Pancreas (tissue), 10 donors: ENCODE measurements at regions not wholly inside any gene's neighbourhood (a gene's known extent, or its start where the extent isn't known, plus 50 kb on each side); places are given as distances from the start of the nearest gene placed in this dataset.
A peak's percentile ranks its signal among the peaks of the same experiment; 100 is the strongest.

Experiments
- ATAC-seq, 4 donors: fragments of 200-7000 bp; cut with Tn5 transposase; one replicate each; pipeline versions ENCODE4 v1.8.0 to v1.9.1; 2020; ENCODE audit warnings: mild to moderate bottlenecking in 4 of 4, moderate library complexity in 4 of 4
- DNase-seq, 6 donors: peaks; one replicate each; pipeline ENCODE4 v3.0.0-alpha.2; 2020
- FAIRE-seq: peaks from 2 replicates; lab custom pipeline; 2012; peaks lifted over from hg19 to GRCh38; lab: Jason Lieb, UNC
- H3K27ac ChIP-seq, 4 donors: fragments of 200-600 bp; sonication (generic); 1 replicate in 3 of 4; 2 replicates in 1 of 4; pipeline versions ENCODE4 v1.5.0 to v1.8.0; 2020
- H3K27me3 ChIP-seq, 4 donors: fragments of 200-600 bp; one replicate each; pipeline ENCODE4 v1.8.0; 2021
- H3K36me3 ChIP-seq, 3 donors: fragments of 200-600 bp; sonication (generic) in 1 of 3; one replicate each; pipeline versions ENCODE4 v1.5.0 to v1.8.0; 2020 to 2021
- H3K4me1 ChIP-seq, 3 donors: fragments of 200-600 bp; one replicate each; pipeline ENCODE4 v1.8.0; 2021
- H3K4me3 ChIP-seq, 4 donors: fragments of 200-600 bp; sonication (generic) in 2 of 4; one replicate each; pipeline versions ENCODE4 v1.5.0 to v1.8.0; 2020 to 2021
- H3K9me3 ChIP-seq, 4 donors: fragments of 200-600 bp; one replicate each; pipeline ENCODE4 v1.8.0; 2021
- CTCF ChIP-seq, 4 donors: fragments of 200-600 bp; sonication (generic) in 3 of 4; IDR thresholded peaks; one replicate each; pipeline versions ENCODE4 v1.5.0 to v1.8.0; 2021; ENCODE audit warnings: antibody characterized with exemption in 4 of 4
- WGBS, 2 donors: extraction: QIAGEN DNeasy Blood & Tissue Kit; methylation state at CpG; one replicate each; pipeline ENCODE4 v1.1.7; 2013; 5-methylcytosine and 5-hydroxymethylcytosine counted together
- intact Hi-C, 3 donors: fragments of 100-400 bp; cut with DNase I; formaldehyde crosslinking; loops; one replicate each; pipeline versions ENCODE4 v1.11.1 to v1.14.2; 2022
- donor health status: healthy with polysubstance abuse.
- donor health status: DM: no; HTN: no; CAD: no; lungs with moderate emphysema.
- donor health status: DM: no; HTN: no; CAD: no.
- donor health status: control.
- donor health status: control.
- donor health status: Bipolar disorder and iron deficiency.
- donor health status: DM: yes; HTN: yes; CAD: no.
- donor health status: DM: no; HTN: no; CAD: no.
- donor health status: DM: no; HTN: no; CAD: no.
- donor health status: DM: yes; HTN: yes; CAD: no.

DNA sequence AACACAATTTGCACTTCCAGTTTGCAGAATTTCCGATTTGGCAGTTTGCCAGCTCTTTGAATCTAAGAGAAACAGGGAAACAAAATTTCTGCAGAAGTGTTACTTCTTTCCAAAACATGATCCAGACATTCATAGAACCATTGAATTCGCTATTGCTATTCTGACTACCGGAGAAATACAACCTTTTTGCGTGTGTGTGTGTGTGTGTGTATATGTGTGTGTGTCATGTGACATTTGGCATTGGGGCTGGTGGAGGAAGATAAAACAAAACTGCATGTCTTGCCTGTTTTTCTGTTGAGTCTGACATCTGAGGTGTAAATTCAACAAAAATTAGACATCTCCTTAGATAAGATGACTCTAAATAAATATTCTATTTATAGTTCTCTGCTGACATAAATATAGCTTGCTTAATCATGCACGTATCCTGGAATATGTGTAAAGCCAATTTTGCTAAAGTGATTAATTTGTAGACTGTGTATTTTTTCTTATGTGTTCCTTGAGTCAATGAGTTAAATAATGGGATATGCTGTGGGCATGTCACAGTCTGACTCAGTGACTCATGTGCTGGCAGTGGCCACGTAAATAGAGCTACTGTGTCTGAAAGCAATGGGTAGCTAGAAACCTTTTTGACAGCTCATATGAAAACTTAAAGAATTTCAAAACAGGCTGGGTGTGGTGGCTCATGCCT is 98.9 kb downstream of the HPGD start:
- H3K27ac ChIP-seq: no peak overlapping the region
- FAIRE-seq (no peak), ATAC-seq (peak; percentile 83 to 94 (median 88))

GRCh38 chr4:174422893-174423256 is 99.4 kb downstream of the HPGD start:
- TF ChIP-seq CTCF (IDR thresholded peaks at IDR 0.05): no peak
- Histone ChIP-seq H3K4me3 (no peak overlapping the region), H3K9me3 (no peaks in the 10 kb centered on the region), H3K36me3 (no peaks in the 10 kb centered on the region), H3K27ac (no peak overlapping the region), H3K27me3 (no peaks in the 10 kb centered on the region), H3K4me1 (peaks cover 0 to 14% (median 6%) of the 10 kb centered on the region in 3 donors)
- ATAC-seq: peak in 1 of 4 donors; percentile 21
- peak; percentile 20 for FAIRE-seq
- no peak for DNase-seq
- intact Hi-C loops: no loop called here

More for the DNA sequence above, 98.9 kb downstream of the HPGD start:
- DNase-seq: peak in 3 of 6 donors; percentile 17 to 45 (median 33)
- no peaks in the 10 kb centered on the region for H3K9me3 ChIP-seq
- 6% methylated on average over 6 of the region's 6 CpGs for WGBS, 2 donors
- no peak overlapping the region for H3K4me3 ChIP-seq
- no peak for TF ChIP-seq CTCF (IDR thresholded peaks at IDR 0.05)
- intact Hi-C loops: no loop called here
- H3K27me3 ChIP-seq: no peaks in the 10 kb centered on the region
- H3K36me3 ChIP-seq: no peaks in the 10 kb centered on the region
- H3K4me1 ChIP-seq: peaks cover 0 to 14% (median 6%) of the 10 kb centered on the region in 3 donors

DNA sequence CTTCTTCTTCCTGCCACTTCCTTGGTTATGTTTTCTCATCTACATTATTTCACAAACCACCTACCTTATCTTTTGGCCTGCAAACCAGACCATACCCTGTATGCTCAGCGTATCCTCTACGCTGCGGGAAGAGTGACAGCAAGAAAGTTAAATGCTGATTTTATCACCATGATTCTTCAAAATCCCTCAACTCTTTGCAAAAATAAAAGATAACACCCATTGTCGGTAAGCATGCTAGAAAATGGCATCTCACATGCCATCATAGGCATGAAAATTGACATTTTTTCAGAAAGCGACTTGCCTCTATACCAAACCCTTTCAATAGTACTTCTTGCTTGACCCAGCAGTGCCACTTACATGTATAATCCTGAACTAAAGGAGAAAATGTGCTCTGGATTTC is 102.0 kb downstream of the HPGD start:
- 66 to 80% methylated on average over 5 of the region's 5 CpGs for WGBS, 2 donors
- no peak for FAIRE-seq

GRCh38 chr4:174418640-174419212 is 103.6 kb downstream of the HPGD start:
- intact Hi-C loops: no loop called here
- WGBS, 2 donors: 63 to 69% methylated on average over 4 of the region's 4 CpGs
- H3K27ac ChIP-seq: no peak overlapping the region
- no peaks in the 10 kb centered on the region for H3K9me3 ChIP-seq
- FAIRE-seq (no peak), DNase-seq (no peak), ATAC-seq (no peak)
- H3K36me3 ChIP-seq: no peaks in the 10 kb centered on the region
- no peak overlapping the region for H3K4me3 ChIP-seq
- no peak for TF ChIP-seq CTCF (IDR thresholded peaks at IDR 0.05)
- H3K4me1 ChIP-seq: peaks cover 0 to 11% (median 6%) of the 10 kb centered on the region in 3 donors
- no peaks in the 10 kb centered on the region for H3K27me3 ChIP-seq

More for the DNA sequence above, 102.0 kb downstream of the HPGD start:
- Histone ChIP-seq H3K27me3 (no peaks in the 10 kb centered on the region), H3K36me3 (no peaks in the 10 kb centered on the region), H3K27ac (no peak overlapping the region), H3K9me3 (no peaks in the 10 kb centered on the region), H3K4me3 (no peak overlapping the region), H3K4me1 (peaks cover 0 to 14% (median 6%) of the 10 kb centered on the region in 3 donors)
- TF ChIP-seq CTCF (IDR thresholded peaks at IDR 0.05): no peak
- intact Hi-C loops: no loop called here
- DNase-seq (no peak), ATAC-seq (no peak)
